NCI-H2196 treated with DMSO at 0.1 percent for 48 hours (cell line): ENCODE measurements at regions not wholly inside any gene's neighbourhood (a gene's known extent, or its start where the extent isn't known, plus 50 kb on each side); places are given as distances from the start of the nearest gene placed in this dataset.

Experiments used
- DNase-seq: peaks from one replicate; lab custom pipeline; 2025; ENCODE audit not compliant: unreplicated experiment; lab: John Stamatoyannopoulos, UW

DNA sequence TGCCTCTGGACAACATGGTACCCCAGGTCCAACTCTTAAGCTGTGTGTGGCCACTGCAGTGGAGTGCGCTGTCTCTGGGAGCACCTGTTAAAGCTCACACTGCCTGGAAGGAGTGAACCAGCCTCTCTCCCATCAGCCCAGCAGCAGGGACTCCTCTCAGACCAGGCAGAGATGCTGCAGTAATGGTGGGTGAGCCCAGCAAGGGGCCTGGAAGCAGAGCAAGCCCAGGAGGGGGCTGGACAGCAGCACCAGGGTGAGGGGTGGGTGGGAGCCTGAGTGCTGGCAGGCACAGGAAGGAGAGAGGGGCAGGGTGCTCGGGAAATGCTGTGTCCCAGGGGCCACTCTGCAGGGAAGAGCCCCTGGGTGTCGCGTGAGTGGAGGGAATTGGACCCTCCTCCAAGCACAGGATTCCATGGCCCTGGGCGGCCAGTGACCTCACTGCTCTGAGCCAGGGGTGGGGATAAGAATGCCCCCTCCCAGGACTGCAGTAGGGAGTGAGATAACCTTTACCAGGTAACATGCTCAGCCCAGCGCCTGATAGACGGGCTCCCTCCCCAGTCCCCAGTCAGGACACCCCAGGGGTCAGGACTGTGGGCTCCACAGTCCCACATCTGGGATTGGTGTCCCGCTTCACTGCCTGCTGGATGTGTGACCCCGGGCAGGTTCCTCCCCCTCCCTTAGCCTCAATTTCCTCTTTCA lies 313.1 kb downstream of the MATN1 start:
- no peak for DNase-seq

DNA sequence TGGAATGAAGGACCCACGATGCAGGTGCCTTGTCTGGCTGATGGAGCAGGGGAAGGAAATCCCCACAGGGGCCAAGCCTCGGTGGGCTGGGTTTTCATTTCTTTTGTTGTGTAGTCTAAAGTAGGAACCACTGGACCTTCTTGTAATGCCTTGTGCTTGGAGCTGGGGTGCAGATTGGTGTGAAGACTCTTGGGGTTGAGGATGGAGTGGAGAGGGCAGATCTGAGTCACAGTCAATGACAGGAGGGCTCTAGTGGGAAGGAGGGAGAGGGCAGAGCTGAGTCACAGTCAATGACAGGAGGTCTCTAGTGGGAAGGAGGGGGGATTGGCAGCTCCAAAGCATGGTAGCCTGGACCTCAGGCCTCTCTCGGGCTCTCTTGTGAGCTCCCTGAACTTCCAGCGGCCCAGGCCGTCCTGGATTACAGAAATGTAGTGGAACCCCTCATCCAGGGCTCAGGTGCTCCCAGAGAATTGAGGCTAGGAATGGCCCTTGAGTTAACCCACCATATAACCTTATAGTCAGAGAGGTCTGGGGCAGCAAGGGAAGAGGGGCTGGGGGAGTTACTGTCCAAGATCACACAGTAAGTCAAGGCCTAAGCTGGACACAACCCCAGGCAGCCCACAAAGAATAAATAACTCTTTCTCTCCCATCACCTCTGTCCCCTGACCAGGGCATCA lies 313.8 kb downstream of the MATN1 start:
- DNase-seq: no peak

DNA sequence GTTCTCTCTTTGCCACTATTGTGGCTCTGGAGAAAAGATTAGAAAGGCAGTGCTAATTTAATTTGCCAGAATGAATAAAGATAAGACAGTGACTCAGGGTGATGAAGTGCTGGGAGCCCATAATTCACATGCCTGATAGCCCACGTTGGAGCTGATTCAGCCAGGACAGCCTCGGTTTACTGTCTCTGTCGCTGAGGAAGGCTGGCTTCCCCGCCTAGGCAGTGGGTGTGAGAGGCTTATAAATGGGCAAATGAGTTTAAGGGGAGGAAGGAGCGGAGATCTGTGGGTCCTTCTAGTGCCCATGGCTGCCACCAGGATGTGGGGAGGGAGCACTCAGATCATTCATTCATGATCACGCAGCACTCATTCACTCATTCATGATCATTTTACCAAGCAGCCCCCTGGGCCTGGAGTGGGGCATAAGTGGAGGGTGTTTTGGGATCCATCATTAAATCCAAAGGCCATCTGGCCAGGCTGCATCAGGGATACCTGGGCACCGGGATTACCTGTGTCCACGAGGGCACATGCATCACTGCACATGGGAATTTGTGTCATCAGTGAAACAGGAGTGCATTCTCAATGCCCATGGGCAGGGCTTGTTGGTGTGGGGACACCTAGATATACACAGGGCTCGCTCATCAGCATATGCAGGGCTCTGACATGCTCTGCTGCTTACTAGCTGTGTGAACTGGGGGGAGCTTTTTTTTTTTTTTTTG lies 315.4 kb downstream of the MATN1 start:
- no peak for DNase-seq

DNA sequence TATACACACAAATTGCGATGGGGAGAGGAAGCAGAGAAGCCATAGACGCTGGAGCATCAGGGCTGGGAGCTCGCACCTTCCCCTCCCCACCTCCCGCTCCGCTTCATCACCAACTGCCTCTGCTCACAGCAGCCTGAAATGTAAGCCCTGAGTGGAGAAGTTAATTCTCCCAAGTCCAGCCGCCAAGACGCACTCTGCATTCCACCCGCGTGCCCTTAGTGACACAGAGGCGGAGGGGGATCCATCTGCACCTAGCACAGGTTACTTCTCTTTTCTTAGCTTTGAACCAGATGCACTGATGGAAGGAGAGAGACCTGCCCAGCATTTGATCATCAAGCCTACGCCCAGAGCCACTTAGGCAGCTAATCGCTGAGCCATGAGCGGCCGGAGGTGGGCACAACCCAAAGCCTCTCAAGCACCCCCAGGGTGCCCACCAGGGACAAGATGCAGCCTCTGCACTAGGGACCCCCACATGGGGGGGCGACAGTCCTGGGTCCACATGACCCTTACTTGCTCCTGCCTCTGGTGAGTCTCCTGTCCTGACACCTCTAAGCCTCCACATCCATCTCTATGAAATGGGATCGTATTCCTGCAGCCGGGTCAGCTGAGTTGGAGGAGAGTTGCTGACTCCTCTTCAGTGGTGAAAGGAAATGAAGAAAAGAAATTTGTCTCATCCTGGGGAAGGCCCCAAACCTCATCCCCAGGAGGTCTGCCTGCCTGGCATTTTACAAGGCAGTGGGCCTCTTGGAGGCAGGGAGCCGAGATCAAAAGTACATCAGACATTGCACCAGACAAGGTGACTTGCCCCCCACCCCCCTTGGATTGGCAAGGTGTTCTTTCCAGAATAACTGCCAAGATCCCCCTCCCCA lies 316.2 kb downstream of the MATN1 start:
- DNase-seq: no peak

DNA sequence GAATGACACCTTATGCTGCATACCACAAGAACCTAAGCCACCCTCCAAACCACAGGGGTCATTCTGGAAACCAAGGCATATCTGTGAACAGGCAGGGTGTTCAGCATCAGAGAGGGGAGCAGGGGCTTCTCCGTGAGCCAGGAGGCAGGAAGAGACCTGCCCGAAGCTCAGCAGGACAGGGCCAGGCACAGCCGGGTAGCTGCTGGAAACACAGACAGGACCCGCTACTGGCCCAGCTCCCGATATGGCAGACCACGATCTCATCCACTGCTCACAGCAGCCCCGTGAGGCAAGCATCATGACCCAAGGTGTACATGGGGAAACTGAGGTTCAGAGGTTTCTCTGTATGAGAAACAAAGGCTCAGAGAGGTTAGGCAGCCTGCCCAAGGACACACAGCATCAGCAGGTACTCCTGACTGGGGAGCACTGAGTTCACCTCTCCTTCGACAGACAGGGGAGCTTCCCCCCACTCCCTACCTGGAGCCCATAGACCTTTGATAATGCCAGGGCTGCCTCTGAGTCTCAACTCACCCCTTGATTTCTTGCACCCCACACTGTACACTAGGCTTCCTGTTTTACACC lies 317.7 kb downstream of the MATN1 start:
- DNase-seq: no peak

- DNase-seq: no peak
Measured at GRCh38 chr1:30405081-30405480, 318.3 kb downstream of the MATN1 start.

- no peak for DNase-seq
Measured at GRCh38 chr1:30404341-30404740, 319.0 kb downstream of the MATN1 start.

DNA sequence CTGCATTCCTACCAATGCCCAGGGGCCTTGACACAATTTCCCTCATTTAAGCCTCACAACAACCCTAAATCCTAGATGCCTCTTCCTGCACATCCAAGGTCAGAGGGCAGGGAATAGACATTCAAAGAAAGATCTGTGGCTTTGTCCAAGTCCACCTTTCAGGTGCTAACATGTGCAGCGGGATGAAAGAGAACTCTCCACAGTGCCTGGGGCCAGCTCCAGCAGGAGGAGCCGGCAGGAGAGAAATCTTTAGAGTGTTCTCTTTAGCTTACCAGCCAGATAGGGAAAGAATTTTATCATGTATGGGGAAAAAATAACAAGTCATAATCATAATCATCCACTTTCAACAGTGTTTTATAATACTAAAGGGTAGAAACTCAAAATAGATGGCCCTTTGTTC lies 319.7 kb downstream of the MATN1 start:
- DNase-seq: no peak

DNA sequence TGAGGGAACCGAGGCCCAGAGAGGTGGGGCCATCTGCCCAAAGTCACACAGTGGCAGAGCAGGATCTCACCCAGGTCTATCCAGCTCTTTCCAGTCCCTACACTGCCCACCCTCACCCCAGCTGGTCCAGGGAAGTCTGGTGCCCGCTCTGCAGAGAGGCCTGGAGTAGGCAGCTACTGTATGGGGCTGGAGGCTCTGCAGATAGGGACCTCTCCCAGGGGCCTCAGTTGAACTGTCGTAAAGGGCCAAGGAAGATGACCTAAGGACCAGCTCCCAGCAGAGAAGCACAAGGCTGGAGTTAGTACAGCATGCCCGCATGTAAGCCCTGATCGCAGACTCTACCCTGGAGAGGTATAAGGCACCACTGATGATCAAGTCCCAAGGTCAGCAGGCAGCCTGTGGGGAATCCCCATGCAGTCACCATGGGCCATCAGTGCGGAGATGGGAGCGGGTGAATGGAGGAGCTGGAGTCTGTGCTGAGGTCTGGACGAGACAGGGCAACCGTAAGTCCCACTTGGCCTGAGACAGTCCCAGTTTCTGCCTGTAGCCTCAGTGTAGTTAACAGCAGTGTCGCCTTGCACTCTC lies 320.2 kb downstream of the MATN1 start:
- DNase-seq: no peak

DNA sequence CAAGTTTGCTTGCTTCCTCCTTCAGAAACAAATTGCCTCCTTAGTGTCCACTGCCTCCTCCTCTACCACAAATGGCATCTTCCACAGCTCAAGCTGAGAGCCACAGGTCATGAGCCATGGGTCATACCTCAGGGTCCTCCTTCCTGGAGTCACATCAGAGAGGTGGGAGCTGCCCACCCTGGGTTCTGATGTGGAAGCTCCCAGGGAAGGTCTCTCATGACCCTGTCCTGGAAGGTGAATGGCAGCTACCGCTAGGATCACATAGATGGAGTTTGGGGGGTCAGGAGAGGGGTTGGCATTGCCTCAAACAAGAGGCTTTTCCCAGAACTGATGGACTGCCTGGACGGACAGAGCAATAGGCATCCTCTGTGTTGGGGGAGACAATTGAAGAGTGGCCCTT lies 321.4 kb downstream of the MATN1 start:
- no peak for DNase-seq

GRCh38 chr1:30400507-30400906 lies 322.9 kb downstream of the MATN1 start:
- no peak for DNase-seq

GRCh38 chr1:30399026-30399425 lies 324.4 kb downstream of the MATN1 start:
- DNase-seq: no peak

DNA sequence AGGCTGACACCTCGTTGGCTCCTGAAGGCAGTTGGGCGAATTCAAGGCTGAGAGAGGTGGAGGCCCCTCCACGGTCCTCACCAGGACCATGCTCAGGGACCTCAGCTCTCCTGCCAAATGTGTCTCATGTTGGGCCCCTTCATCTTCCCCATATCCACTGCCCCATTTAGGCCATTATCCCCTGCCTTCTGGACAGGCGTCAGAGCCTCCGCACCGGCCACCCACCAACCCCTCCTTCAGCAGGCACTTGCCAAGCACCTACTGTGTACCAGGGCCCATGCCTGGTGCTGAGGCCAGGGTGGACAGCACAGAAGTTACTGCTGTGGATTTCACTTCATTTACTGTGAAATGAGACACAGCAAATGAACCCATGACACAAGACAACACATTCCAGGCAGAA lies 325.8 kb downstream of the MATN1 start:
- no peak for DNase-seq

- no peak for DNase-seq
Measured at GRCh38 chr1:30395631-30396030, 327.8 kb downstream of the MATN1 start.

- DNase-seq: no peak
Measured at GRCh38 chr1:30388386-30388785, 335.0 kb downstream of the MATN1 start.

DNA sequence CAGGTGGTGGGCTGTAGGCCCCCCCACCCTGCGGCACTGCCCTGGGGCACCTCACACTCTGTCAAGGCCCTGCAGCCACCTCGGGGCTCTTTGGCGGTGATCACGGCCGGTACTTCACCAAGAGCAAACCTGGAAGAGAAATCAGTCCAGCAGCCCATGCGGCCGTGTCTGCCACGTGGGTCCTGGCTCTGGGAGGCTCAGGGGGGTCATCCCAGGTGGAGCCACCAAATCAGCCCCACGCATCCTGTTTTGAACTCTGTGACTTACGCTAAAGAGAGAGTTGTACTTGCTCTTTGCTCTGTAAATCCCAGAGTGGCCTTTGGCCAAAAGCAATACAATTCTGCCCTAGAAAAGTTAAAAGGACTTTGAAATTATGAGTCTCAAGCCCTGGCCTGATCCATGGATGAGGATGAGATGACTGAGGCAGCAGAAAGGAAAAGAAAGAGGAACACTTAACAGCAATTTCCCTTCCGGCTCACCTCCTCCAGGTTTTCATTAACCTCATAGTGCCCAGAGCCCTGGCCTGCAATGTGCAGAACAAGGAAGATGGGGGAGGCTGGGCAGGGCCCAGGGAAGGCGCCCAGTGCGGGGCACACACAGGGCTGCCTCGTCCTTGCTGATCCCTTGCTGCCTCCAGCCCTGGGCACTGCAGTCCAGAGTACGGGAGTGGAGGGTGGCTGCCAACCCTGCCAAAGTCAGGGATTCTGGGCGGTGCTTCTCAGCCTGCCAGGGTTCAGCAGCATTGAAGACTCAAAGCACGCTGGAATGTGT lies 337.0 kb downstream of the MATN1 start:
- DNase-seq: no peak

GRCh38 chr1:30385246-30385995 lies 338.0 kb downstream of the MATN1 start:
- DNase-seq: no peak

DNA sequence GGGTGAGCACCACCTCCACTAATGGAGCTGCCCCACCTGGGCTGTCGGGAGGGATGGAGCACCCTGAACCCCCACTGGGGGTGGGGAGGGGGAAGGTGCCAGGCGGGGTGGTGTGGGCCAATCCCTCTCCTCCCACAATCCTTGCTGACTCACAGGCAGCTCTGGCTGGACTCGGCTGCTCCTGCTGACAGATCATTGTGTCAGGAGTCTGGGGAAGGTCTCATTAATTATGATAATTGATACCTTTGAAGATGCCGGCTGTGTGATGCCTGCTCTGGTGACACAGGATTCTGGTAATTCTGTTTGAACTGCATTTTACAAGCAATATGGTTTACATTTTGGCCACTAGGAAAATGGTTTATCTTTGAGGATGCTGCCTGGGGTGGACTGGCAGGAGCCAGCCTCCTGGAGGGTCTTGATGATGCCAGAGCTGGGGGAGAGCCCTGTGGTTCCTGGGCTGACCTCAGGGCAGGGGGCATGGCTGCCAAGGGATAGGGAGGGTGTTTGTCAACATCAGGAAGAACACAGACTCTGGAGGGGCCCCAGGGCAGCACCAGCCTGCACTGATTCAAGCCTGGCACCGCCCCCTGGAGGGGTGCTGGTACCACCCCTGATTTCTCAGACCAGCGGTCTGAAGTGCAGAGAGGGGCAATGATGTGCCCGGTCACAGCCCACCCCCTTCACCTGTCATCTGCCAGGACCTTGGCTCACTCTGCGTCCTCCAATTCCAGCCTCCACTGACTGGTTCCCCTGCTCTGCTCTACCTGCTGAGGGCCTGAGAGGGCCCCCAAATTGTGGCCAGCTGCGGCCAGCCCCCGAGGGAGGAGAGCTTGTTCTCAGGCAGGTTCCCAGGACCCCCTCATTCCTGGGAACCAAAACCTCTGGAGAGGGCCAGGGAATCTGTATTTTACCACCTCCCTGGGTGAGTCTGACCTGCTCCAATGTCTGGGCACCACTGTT lies 338.8 kb downstream of the MATN1 start:
- no peak for DNase-seq
